K562 (cell line): ENCODE measurements at regions not wholly inside any gene's neighbourhood (a gene's known extent, or its start where the extent isn't known, plus 50 kb on each side); places are given as distances from the start of the nearest gene placed in this dataset.

Source experiments
- ATAC-seq: fragments of 200-7000 bp; cut with Tn5 transposase; 3 replicates; pipeline ENCODE4 v1.9.1; 2020; ENCODE audit warnings: moderate library complexity
- BruUV-seq: library from RNA; stranded (reverse); fragments of 400-500 nt; replicated peaks from 2 replicates; lab custom pipeline; 2021; lab: Mats Ljungman, UMichigan
- CTCF ChIA-PET: fragments of 300-600 bp; formaldehyde crosslinking; extraction: SDS; loops from one replicate; lab custom pipeline; 2021; ENCODE audit warnings: low intra/inter-chr PET ratio; lab: Yijun Ruan, JAX
- POLR2A ChIA-PET: fragments of 300-600, 350-650 bp; sonication (Branson Sonifier 250); formaldehyde crosslinking; extraction: SDS; loops from one replicate; lab custom pipeline; 2021; ENCODE audit warnings: antibody characterized with exemption, inconsistent platforms; lab: Yijun Ruan, JAX
- DNase-seq, 4 experiments: peaks; one replicate each; pipeline versions ENCODE4 v3.0.0 to v3.0.0-alpha.2; 2011 to 2018; ENCODE audit warnings: low spot score in 3 of 4, mixed read lengths in 3 of 4; ENCODE audit errors: extremely low read depth in 1 of 4
- FAIRE-seq: peaks from 2 replicates; lab custom pipeline; 2011; peaks lifted over from hg19 to GRCh38; lab: Jason Lieb, UNC
- H2AFZ ChIP-seq: 2 replicates; pipeline ENCODE4 v1.6.0; 2011; ENCODE audit warnings: low read depth, low read length, control low read depth, inconsistent platforms
- H3K27ac ChIP-seq: fragments of 200-600 bp; 3 replicates; pipeline ENCODE4 v1.8.0; 2011; ENCODE audit warnings: low read depth, mild to moderate bottlenecking, control low read depth, inconsistent platforms, low read length, moderate library complexity, mixed read lengths; ENCODE audit errors: extremely low read depth
- H3K27me3 ChIP-seq, 2 experiments: fragments of 300-600 bp in 1 of 2; 2 replicates in 1 of 2; 3 replicates in 1 of 2; pipeline versions ENCODE4 v1.6.0 to v1.8.0; 2011; ENCODE audit warnings: inconsistent platforms in 2 of 2, low read length in 2 of 2, mild to moderate bottlenecking in 1 of 2, mixed read lengths in 1 of 2, moderate library complexity in 1 of 2; ENCODE audit not compliant: control insufficient read depth in 2 of 2, insufficient read depth in 2 of 2
- H3K36me3 ChIP-seq: fragments of 300-600 bp; 3 replicates; pipeline ENCODE4 v1.8.0; 2011; ENCODE audit warnings: mild to moderate bottlenecking, low read length, inconsistent platforms; ENCODE audit not compliant: control insufficient read depth, insufficient read depth
- H3K4me1 ChIP-seq, 2 experiments: fragments of 200-600 bp in 1 of 2; replicated peaks in 1 of 2; 2 replicates in 1 of 2; 3 replicates in 1 of 2; pipeline versions ENCODE4 v1.5.1 to v1.8.0; 2011; ENCODE audit warnings: inconsistent platforms in 2 of 2, low read length in 2 of 2, mild to moderate bottlenecking in 1 of 2, mixed read lengths in 1 of 2, moderate library complexity in 1 of 2; ENCODE audit not compliant: control insufficient read depth in 2 of 2, insufficient read depth in 2 of 2
- H3K4me2 ChIP-seq: 2 replicates; pipeline ENCODE4 v1.6.1; 2011; ENCODE audit warnings: low read length, control low read depth, inconsistent platforms, mixed read lengths; ENCODE audit not compliant: insufficient read depth
- H3K4me3 ChIP-seq: fragments of 200-600 bp; sonication (generic), shearing (Covaris generic); 2 replicates; pipeline ENCODE4 v1.5.1; 2016; ENCODE audit warnings: control low read depth, inconsistent platforms
- H3K79me2 ChIP-seq: fragments of 200-600 bp; 3 replicates; pipeline ENCODE4 v1.8.0; 2011; ENCODE audit warnings: low read length, inconsistent platforms; ENCODE audit not compliant: control insufficient read depth, insufficient read depth
- H3K9ac ChIP-seq, 2 experiments: 2 replicates each; pipeline versions ENCODE4 v1.6.0 to v1.6.1; 2011; ENCODE audit warnings: low read depth in 2 of 2, low read length in 2 of 2, control low read depth in 1 of 2, inconsistent platforms in 1 of 2, mild to moderate bottlenecking in 1 of 2, mixed read lengths in 1 of 2; ENCODE audit not compliant: insufficient read depth in 1 of 2
- H3K9me1 ChIP-seq: one replicate; pipeline ENCODE4 v1.6.0; 2011; ENCODE audit warnings: inconsistent platforms, mild to moderate bottlenecking, low read length, moderate library complexity; ENCODE audit not compliant: control insufficient read depth, insufficient read depth
- H3K9me3 ChIP-seq: replicated peaks from 2 replicates; pipeline ENCODE4 v1.5.1; 2011; ENCODE audit warnings: low read depth, low read length, inconsistent platforms; ENCODE audit not compliant: control insufficient read depth, insufficient read depth
- H4K20me1 ChIP-seq: replicated peaks from 2 replicates; pipeline ENCODE4 v1.6.1; 2011; ENCODE audit warnings: low read length, inconsistent platforms, mixed read lengths; ENCODE audit not compliant: control insufficient read depth, insufficient read depth
- BCL6 ChIP-seq: fragments of 250-450 bp; sonication (Bioruptor Pico); IDR thresholded peaks from 2 replicates; pipeline ENCODE4 v1.4.0; 2020
- CCAR2 ChIP-seq: fragments of 200-400 bp; formaldehyde crosslinking; IDR thresholded peaks from 2 replicates; pipeline ENCODE4 v1.6.1; 2017; ENCODE audit warnings: mild to moderate bottlenecking, low read depth, low read length
- CCNT2 ChIP-seq: IDR thresholded peaks from 2 replicates; pipeline ENCODE4 v1.6.1; 2011; ENCODE audit warnings: borderline replicate concordance, low read depth, mild to moderate bottlenecking, moderate library complexity, mixed read lengths, low read length; ENCODE audit not compliant: insufficient read length; ENCODE audit errors: extremely low read depth
- CEBPG ChIP-seq, 3 experiments: fragments of 200-800 bp in 1 of 3; sonication (Bioruptor generic) in 1 of 3; sonication (generic) in 1 of 3; formaldehyde crosslinking in 1 of 3; IDR thresholded peaks in 2 of 3; conservative IDR thresholded peaks in 1 of 3; 2 replicates each; pipeline versions ENCODE4 v1.6.1 to v1.8.0; 2016 to 2022; ENCODE audit warnings: missing compliant biosample characterization in 2 of 3, missing genetic modification characterization in 2 of 3, mild to moderate bottlenecking in 1 of 3, missing genetic modification reagents in 1 of 3
- FOXP1 ChIP-seq: sonication (generic); formaldehyde crosslinking; IDR thresholded peaks from 2 replicates; pipeline ENCODE4 v1.8.0; 2022; ENCODE audit warnings: mild to moderate bottlenecking, missing genetic modification reagents
- MTF1 ChIP-seq: fragments of 250-450 bp; sonication (Bioruptor Pico); IDR thresholded peaks from 2 replicates; pipeline ENCODE4 v1.9.0; 2021; ENCODE audit warnings: moderate library complexity, mild to moderate bottlenecking, inconsistent platforms, borderline replicate concordance
- PREB ChIP-seq: sonication (generic); formaldehyde crosslinking; IDR thresholded peaks from 2 replicates; pipeline ENCODE4 v1.8.1; 2023; ENCODE audit warnings: mild to moderate bottlenecking, missing genetic modification reagents
- ZNF140 ChIP-seq: fragments of 250-450 bp; sonication (Bioruptor Pico); IDR thresholded peaks from 2 replicates; pipeline ENCODE4 v1.8.0; 2021; ENCODE audit warnings: moderate library complexity, mild to moderate bottlenecking, inconsistent platforms
- ZNF512 ChIP-seq: IDR thresholded peaks from 2 replicates; pipeline ENCODE4 v1.6.1; 2016; ENCODE audit warnings: missing genetic modification characterization, missing compliant biosample characterization
- WGBS: fragments of 100-300 bp; shearing (Covaris generic); methylation state at CpG from one replicate; pipeline ENCODE4 v1.1.6; 2016; ENCODE audit warnings: low coverage, mixed read lengths; ENCODE audit not compliant: insufficient coverage; ENCODE audit errors: missing lambda C conversion rate; 5-methylcytosine and 5-hydroxymethylcytosine counted together
- in situ Hi-C: fragments of 300-500 bp; cut with MboI; formaldehyde crosslinking; loops from 4 replicates; pipeline ENCODE4 v1.15.0; 2018; ENCODE audit warnings: inconsistent platforms, mixed read lengths
- intact Hi-C: fragments of 100-400 bp; cut with micrococcal nuclease; formaldehyde crosslinking; loops from 2 replicates; pipeline ENCODE4 v1.14.2; 2022

- Histone ChIP-seq H3K4me1 (no peaks in the 10 kb centered on the region), H3K9ac (no peak overlapping the region), H3K9me1 (no peaks in the 10 kb centered on the region), H2AFZ (no peak overlapping the region), H3K9me3 (no peaks in the 10 kb centered on the region), H3K4me2 (no peak overlapping the region)
- no peak for ATAC-seq
- FAIRE-seq = no peak
- BruUV-seq = no TSS peak
- CTCF ChIA-PET = no interaction called here
- TF ChIP-seq ZNF512 (tag) (peak; percentile 69), CEBPG (CRISPR knock-in tag; IDR thresholded peaks at IDR 0.05) (no peak), CEBPG (tag; conservative IDR thresholded peaks at IDR 0.05 in 1 of 2, IDR thresholded peaks at IDR 0.05 in 1 of 2) (no peak), FOXP1 (CRISPR knock-in tag) (no peak), BCL6 (CRISPR knock-in tag) (no peak), PREB (CRISPR knock-in tag) (no peak), ZNF140 (CRISPR knock-in tag) (no peak), MTF1 (CRISPR knock-in tag) (no peak), CCAR2 (no peak), CCNT2 (no peak)
- TF ChIP-seq, all 486 proteins: peak for 1
- POLR2A ChIA-PET = no interaction called here
- H3K27ac ChIP-seq = no peak overlapping the region
- H4K20me1 ChIP-seq = no peaks in the 10 kb centered on the region
- no peak for DNase-seq
- intact Hi-C loops (no loop called here), in situ Hi-C loops (no loop called here)
- H3K36me3 ChIP-seq = no peaks in the 10 kb centered on the region
- 0% methylated on average over 1 of the region's 1 CpG for WGBS
- no peaks in the 10 kb centered on the region for H3K79me2 ChIP-seq
- peaks cover 0 to 11% of the 10 kb centered on the region in 2 experiments; a peak in 3 of 5 replicates for H3K27me3 ChIP-seq
- H3K4me3 ChIP-seq = no peak overlapping the region
Measured at GRCh38 chr16:54501797-54502196, 215.2 kb upstream of the IRX3 start.
